H1 (cell line): ENCODE measurements at regions not wholly inside any gene's neighbourhood (a gene's known extent, or its start where the extent isn't known, plus 50 kb on each side); places are given as distances from the start of the nearest gene placed in this dataset.

Experiments
- CTCF ChIA-PET: fragments of 300-600 bp; sonication (Branson Sonifier 250); formaldehyde crosslinking; loops from one replicate; lab custom pipeline; 2021; ENCODE audit not compliant: partially characterized antibody; lab: Charles Lee
- POLR2A ChIA-PET: fragments of 300-600 bp; sonication (Branson Sonifier 250); formaldehyde crosslinking; loops from one replicate; lab custom pipeline; 2021; ENCODE audit warnings: inconsistent platforms; ENCODE audit not compliant: partially characterized antibody; lab: Charles Lee
- DNase-seq, 2 experiments: peaks; one replicate each; pipeline versions ENCODE4 v3.0.0 to v3.0.0-alpha.2; 2010 to 2022; ENCODE audit warnings: low spot score in 2 of 2, low read depth in 1 of 2, mixed read lengths in 1 of 2
- FAIRE-seq: peaks from 2 replicates; lab custom pipeline; 2011; peaks lifted over from hg19 to GRCh38; lab: Jason Lieb, UNC
- H2AFZ ChIP-seq: 2 replicates; pipeline ENCODE4 v1.8.1; 2012; ENCODE audit warnings: low read length, inconsistent platforms
- H2AK5ac ChIP-seq: 2 replicates; pipeline ENCODE4 v1.6.1; 2013; ENCODE audit warnings: low read depth, low read length
- H2BK120ac ChIP-seq: replicated peaks from 2 replicates; pipeline ENCODE3; 2013; ENCODE audit warnings: low read depth, low read length, inconsistent platforms
- H2BK12ac ChIP-seq: 2 replicates; pipeline ENCODE4 v1.6.1; 2013; ENCODE audit warnings: low read depth, low read length
- H2BK15ac ChIP-seq: 2 replicates; pipeline ENCODE4 v1.6.1; 2013; ENCODE audit warnings: low read length
- H2BK20ac ChIP-seq: 2 replicates; pipeline ENCODE4 v1.6.1; 2013; ENCODE audit warnings: low read length
- H2BK5ac ChIP-seq: 2 replicates; pipeline ENCODE4 v1.6.1; 2013; ENCODE audit warnings: low read depth, low read length
- H3K14ac ChIP-seq: 2 replicates; pipeline ENCODE4 v1.6.1; 2013; ENCODE audit warnings: inconsistent platforms; ENCODE audit not compliant: insufficient read length
- H3K18ac ChIP-seq: 2 replicates; pipeline ENCODE4 v1.6.1; 2013; ENCODE audit warnings: low read length; ENCODE audit errors: extremely low read depth
- H3K23ac ChIP-seq: 2 replicates; pipeline ENCODE4 v1.6.1; 2013; ENCODE audit warnings: inconsistent platforms; ENCODE audit not compliant: insufficient read length
- H3K23me2 ChIP-seq: 2 replicates; pipeline ENCODE4 v1.6.1; 2013; ENCODE audit warnings: low read depth, low read length
- H3K27ac ChIP-seq: 2 replicates; pipeline ENCODE4 v1.6.1; 2011; ENCODE audit warnings: low read depth, low read length, inconsistent platforms
- H3K27me3 ChIP-seq, 4 experiments: replicated peaks in 1 of 4; 1 replicate in 1 of 4; 2 replicates in 3 of 4; pipeline versions ENCODE4 v1.6.1 to v1.8.1; 2011 to 2013; ENCODE audit warnings: low read length in 3 of 4, mild to moderate bottlenecking in 3 of 4, inconsistent platforms in 2 of 4, mixed read lengths in 2 of 4, moderate library complexity in 1 of 4; ENCODE audit not compliant: control insufficient read depth in 3 of 4, insufficient read depth in 3 of 4; ENCODE audit errors: extremely low read depth in 1 of 4
- H3K36me3 ChIP-seq, 4 experiments: 2 replicates each; pipeline versions ENCODE4 v1.6.1 to v1.8.1; 2011 to 2013; ENCODE audit warnings: mild to moderate bottlenecking in 4 of 4, low read length in 3 of 4, moderate library complexity in 2 of 4, control low read depth in 1 of 4, inconsistent platforms in 1 of 4; ENCODE audit not compliant: insufficient read depth in 4 of 4, control insufficient read depth in 2 of 4
- H3K4ac ChIP-seq: replicated peaks from 2 replicates; pipeline ENCODE3; 2013; ENCODE audit warnings: low read length, low read depth, mixed read lengths, inconsistent platforms; ENCODE audit not compliant: insufficient read length
- H3K4me1 ChIP-seq, 4 experiments: replicated peaks in 1 of 4; 1 replicate in 1 of 4; 2 replicates in 3 of 4; pipeline versions ENCODE4 v1.6.1 to v1.8.1; 2011 to 2013; ENCODE audit warnings: low read length in 3 of 4, inconsistent platforms in 2 of 4, mixed read lengths in 1 of 4; ENCODE audit not compliant: insufficient read depth in 4 of 4, control insufficient read depth in 3 of 4
- H3K4me2 ChIP-seq, 2 experiments: 2 replicates each; pipeline versions ENCODE4 v1.6.1 to v1.8.1; 2011 to 2013; ENCODE audit warnings: low read depth in 2 of 2, low read length in 2 of 2, control low read depth in 1 of 2, inconsistent platforms in 1 of 2, mild to moderate bottlenecking in 1 of 2; ENCODE audit not compliant: insufficient read depth in 1 of 2
- H3K4me3 ChIP-seq, 4 experiments: fragments of 200-600, 300-600 bp in 1 of 4; sonication (generic), shearing (Covaris generic), sonication (Bioruptor Twin) in 1 of 4; 2 replicates each; pipeline versions ENCODE4 v1.5.1 to v1.8.1; 2011 to 2016; ENCODE audit warnings: low read length in 4 of 4, low read depth in 3 of 4, control low read depth in 2 of 4, inconsistent platforms in 2 of 4, mild to moderate bottlenecking in 2 of 4, mixed read lengths in 1 of 4, moderate library complexity in 1 of 4; ENCODE audit not compliant: insufficient read depth in 2 of 4; ENCODE audit errors: extremely low read depth in 1 of 4
- H3K56ac ChIP-seq: replicated peaks from 2 replicates; pipeline ENCODE3; 2013; ENCODE audit warnings: low read depth, mild to moderate bottlenecking, mixed read lengths, low read length, inconsistent platforms; ENCODE audit not compliant: insufficient read length
- H3K79me1 ChIP-seq: 2 replicates; pipeline ENCODE4 v1.6.1; 2013; ENCODE audit warnings: low read depth, low read length, control low read depth
- H3K79me2 ChIP-seq, 2 experiments: 2 replicates each; pipeline versions ENCODE4 v1.6.1 to v1.8.1; 2012 to 2013; ENCODE audit warnings: low read length in 2 of 2, mild to moderate bottlenecking in 2 of 2, inconsistent platforms in 1 of 2; ENCODE audit not compliant: insufficient read depth in 2 of 2, control insufficient read depth in 1 of 2
- H3K9ac ChIP-seq, 4 experiments: replicated peaks in 1 of 4; 1 replicate in 1 of 4; 2 replicates in 3 of 4; pipeline versions ENCODE4 v1.6.1 to v1.8.1; 2011 to 2013; ENCODE audit warnings: low read depth in 3 of 4, low read length in 3 of 4, control low read depth in 2 of 4, mild to moderate bottlenecking in 2 of 4, moderate library complexity in 2 of 4, inconsistent platforms in 1 of 4; ENCODE audit errors: extremely low read depth in 1 of 4
- H3K9me3 ChIP-seq, 2 experiments: 2 replicates each; pipeline versions ENCODE4 v1.6.1 to v1.8.1; 2012 to 2013; ENCODE audit warnings: mild to moderate bottlenecking in 2 of 2, moderate library complexity in 2 of 2, control low read depth in 1 of 2, inconsistent platforms in 1 of 2, low read depth in 1 of 2, low read length in 1 of 2, mixed read lengths in 1 of 2; ENCODE audit not compliant: insufficient read depth in 2 of 2
- H4K20me1 ChIP-seq, 2 experiments: replicated peaks in 1 of 2; 2 replicates each; pipeline versions ENCODE3 to v1.8.1; 2011 to 2013; ENCODE audit warnings: inconsistent platforms in 2 of 2, low read length in 2 of 2, mild to moderate bottlenecking in 1 of 2; ENCODE audit not compliant: insufficient read depth in 2 of 2, control insufficient read depth in 1 of 2
- H4K5ac ChIP-seq: 2 replicates; pipeline ENCODE4 v1.6.1; 2013; ENCODE audit warnings: low read length, low read depth, mixed read lengths, inconsistent platforms; ENCODE audit not compliant: insufficient read length
- H4K8ac ChIP-seq: 2 replicates; pipeline ENCODE4 v1.8.0; 2013; ENCODE audit warnings: mild to moderate bottlenecking, moderate library complexity, low read length, inconsistent platforms; ENCODE audit not compliant: insufficient read depth; ENCODE audit errors: extremely low read depth
- H4K91ac ChIP-seq: replicated peaks from 2 replicates; pipeline ENCODE3; 2013; ENCODE audit warnings: low read length, mixed read lengths, inconsistent platforms; ENCODE audit not compliant: insufficient read length
- NANOG ChIP-seq: IDR thresholded peaks from 2 replicates; pipeline ENCODE4 v1.6.1; 2011; ENCODE audit warnings: low read length, low read depth, mild to moderate bottlenecking, inconsistent platforms; ENCODE audit not compliant: insufficient read depth, poor library complexity, severe bottlenecking
- WGBS, 2 experiments: shearing (Covaris generic) in 1 of 2; methylation state at CpG; one replicate each; pipeline versions ENCODE4 v1.1.6 to v1.1.7; 2013 to 2015; ENCODE audit warnings: low lambda C conversion rate in 2 of 2, mixed read lengths in 2 of 2, inconsistent platforms in 1 of 2, low coverage in 1 of 2, missing lambda C conversion rate in 1 of 2; ENCODE audit not compliant: insufficient replicate concordance in 2 of 2, insufficient coverage in 1 of 2, insufficient read length in 1 of 2; ENCODE audit errors: extremely low coverage in 1 of 2, missing lambda C conversion rate in 1 of 2; 5-methylcytosine and 5-hydroxymethylcytosine counted together

- Histone ChIP-seq H3K18ac (no peak overlapping the region), H3K4me3 (no peak overlapping the region), H3K23me2 (no peaks in the 10 kb centered on the region), H3K23ac (no peak overlapping the region), H2BK20ac (no peak overlapping the region), H3K27ac (no peak overlapping the region), H3K79me1 (no peaks in the 10 kb centered on the region), H3K27me3 (no peaks in the 10 kb centered on the region), H2BK120ac (no peak overlapping the region), H3K14ac (no peak overlapping the region), H2BK5ac (no peak overlapping the region), H3K4me2 (no peak overlapping the region), H3K56ac (no peak overlapping the region), H2BK12ac (no peak overlapping the region), H2BK15ac (no peak overlapping the region), H2AK5ac (no peak overlapping the region), H3K4me1 (no peaks in the 10 kb centered on the region), H3K36me3 (no peaks in the 10 kb centered on the region; a peak in 1 of 8 replicates), H3K9me3 (peaks cover 0 to 7% of the 10 kb centered on the region in 2 experiments; a peak in 1 of 4 replicates), H3K79me2 (no peaks in the 10 kb centered on the region), H3K4ac (no peak overlapping the region), H4K8ac (no peak overlapping the region), H2AFZ (no peak overlapping the region), H4K20me1 (no peaks in the 10 kb centered on the region), H4K91ac (no peak overlapping the region), H4K5ac (no peak overlapping the region), H3K9ac (no peak overlapping the region)
- CTCF ChIA-PET: interaction anchor here (1.1 to 1.6 kb wide), 3 partner anchors 37 to 313 kb away, joined by 3 to 5 read pairs (median 4); no protein-coding TSS in a partner anchor
- POLR2A ChIA-PET: no interaction called here
- DNase-seq (no peak), FAIRE-seq (no peak)
- WGBS, 2 experiments: 95% methylated on average over 4 of the region's 4 CpGs; no CpG with 5 or more reads in 1 of the 2 experiments
- TF ChIP-seq NANOG: no peak
Measured at GRCh38 chr11:110514967-110515366, 85.2 kb downstream of the FDX1 start.
